ENCODE measurements at regions not wholly inside any gene's neighbourhood (a gene's known extent, or its start where the extent isn't known, plus 50 kb on each side); places are given as distances from the start of the nearest gene placed in this dataset.

DNA sequence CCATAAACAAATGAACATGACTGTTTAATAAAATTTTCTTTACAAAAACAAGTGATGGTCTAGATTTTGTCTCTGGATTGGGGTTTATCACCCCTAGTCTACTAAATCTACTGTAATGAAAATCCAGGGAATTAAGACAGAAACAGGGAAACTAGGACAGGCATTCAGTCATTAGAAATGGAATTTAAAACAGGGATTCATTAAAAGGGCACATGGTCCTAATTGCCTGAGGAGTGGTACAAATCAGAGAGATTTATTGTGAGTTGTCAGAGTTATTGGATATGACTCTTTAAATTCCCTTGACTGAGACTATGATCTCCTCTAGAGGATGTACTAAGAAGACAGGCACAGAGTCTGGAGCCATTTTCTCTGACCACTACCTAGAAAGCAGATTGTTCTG lies 670.9 kb upstream of the GCFC2 start:
- no peaks in the 10 kb centered on the region for H4K20me1 ChIP-seq (ENCODE audit: insufficient read depth, low read length)
- H3K9ac ChIP-seq (ENCODE audit: low read length) = no peak overlapping the region
- no peaks in the 10 kb centered on the region for H3K9me2 ChIP-seq (replicated peaks; ENCODE audit: insufficient read depth, low read length)
- no peak overlapping the region for H2AFZ ChIP-seq (ENCODE audit: low read length)
- H3K36me3 ChIP-seq (replicated peaks; ENCODE audit: insufficient read depth, low read length) = no peaks in the 10 kb centered on the region
- H3K9me3 ChIP-seq (replicated peaks; ENCODE audit: insufficient read depth, low read length) = no peaks in the 10 kb centered on the region
- no peak overlapping the region for H3K27ac ChIP-seq (ENCODE audit: low read length)
- H3F3A ChIP-seq (ENCODE audit: insufficient read depth, low read length) = no peaks in the 10 kb centered on the region
- no peak for TF ChIP-seq EZH2phosphoT487 (IDR thresholded peaks at IDR 0.05; ENCODE audit: low read length)
- TF ChIP-seq EZH2 (optimal IDR thresholded peaks at IDR 0.05; ENCODE audit: low read depth, low read length) = no peak
- TF ChIP-seq, protein P1, sequence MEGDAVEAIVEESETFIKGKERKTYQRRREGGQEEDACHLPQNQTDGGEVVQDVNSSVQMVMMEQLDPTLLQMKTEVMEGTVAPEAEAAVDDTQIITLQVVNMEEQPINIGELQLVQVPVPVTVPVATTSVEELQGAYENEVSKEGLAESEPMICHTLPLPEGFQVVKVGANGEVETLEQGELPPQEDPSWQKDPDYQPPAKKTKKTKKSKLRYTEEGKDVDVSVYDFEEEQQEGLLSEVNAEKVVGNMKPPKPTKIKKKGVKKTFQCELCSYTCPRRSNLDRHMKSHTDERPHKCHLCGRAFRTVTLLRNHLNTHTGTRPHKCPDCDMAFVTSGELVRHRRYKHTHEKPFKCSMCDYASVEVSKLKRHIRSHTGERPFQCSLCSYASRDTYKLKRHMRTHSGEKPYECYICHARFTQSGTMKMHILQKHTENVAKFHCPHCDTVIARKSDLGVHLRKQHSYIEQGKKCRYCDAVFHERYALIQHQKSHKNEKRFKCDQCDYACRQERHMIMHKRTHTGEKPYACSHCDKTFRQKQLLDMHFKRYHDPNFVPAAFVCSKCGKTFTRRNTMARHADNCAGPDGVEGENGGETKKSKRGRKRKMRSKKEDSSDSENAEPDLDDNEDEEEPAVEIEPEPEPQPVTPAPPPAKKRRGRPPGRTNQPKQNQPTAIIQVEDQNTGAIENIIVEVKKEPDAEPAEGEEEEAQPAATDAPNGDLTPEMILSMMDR (IDR thresholded peaks at IDR 0.05; ENCODE audit: low read length) = no peak
- no peak for DNase-seq
- no peaks in the 10 kb centered on the region for H3K4me1 ChIP-seq (ENCODE audit: low read length)
- no peaks in the 10 kb centered on the region for H3K79me2 ChIP-seq (ENCODE audit: low read length)
- H3K4me2 ChIP-seq (ENCODE audit: low read depth, low read length) = no peak overlapping the region
- H3K4me3 ChIP-seq (ENCODE audit: low read length) = no peak overlapping the region
- no peaks in the 10 kb centered on the region for H3K27me3 ChIP-seq (replicated peaks; ENCODE audit: insufficient read depth, low read length)

DNA sequence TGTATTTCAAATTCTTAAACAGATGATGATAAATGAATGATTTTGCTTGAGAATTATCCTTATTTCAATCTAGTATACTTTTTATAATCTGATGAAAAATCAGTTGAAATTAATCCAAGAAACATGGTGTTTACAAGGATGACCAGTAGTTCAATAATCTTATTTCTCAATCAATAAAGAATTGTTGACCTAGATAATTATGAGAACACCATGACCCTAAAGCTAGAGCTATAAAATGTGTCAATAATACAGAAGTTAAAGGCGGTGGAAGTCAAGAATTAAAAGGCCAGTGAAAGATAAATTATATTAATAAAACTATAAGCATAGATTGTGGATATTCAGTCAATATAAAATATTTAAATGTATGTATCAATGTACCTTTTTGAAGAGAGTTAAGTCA lies 667.4 kb upstream of the GCFC2 start:
- H3K79me2 ChIP-seq (ENCODE audit: low read length) = no peaks in the 10 kb centered on the region
- no peaks in the 10 kb centered on the region for H3K36me3 ChIP-seq (replicated peaks; ENCODE audit: insufficient read depth, low read length)
- no peaks in the 10 kb centered on the region for H4K20me1 ChIP-seq (ENCODE audit: insufficient read depth, low read length)
- no peak overlapping the region for H3K4me3 ChIP-seq (ENCODE audit: low read length)
- no peaks in the 10 kb centered on the region for H3K4me1 ChIP-seq (ENCODE audit: low read length)
- no peak overlapping the region for H2AFZ ChIP-seq (ENCODE audit: low read length)
- DNase-seq = no peak
- TF ChIP-seq, protein P1 (IDR thresholded peaks at IDR 0.05; ENCODE audit: low read length) = no peak
- no peak for TF ChIP-seq EZH2 (optimal IDR thresholded peaks at IDR 0.05; ENCODE audit: low read depth, low read length)
- TF ChIP-seq EZH2phosphoT487 (IDR thresholded peaks at IDR 0.05; ENCODE audit: low read length) = no peak
- H3K9me2 ChIP-seq (replicated peaks; ENCODE audit: insufficient read depth, low read length) = no peaks in the 10 kb centered on the region
- no peak overlapping the region for H3K4me2 ChIP-seq (ENCODE audit: low read depth, low read length)
- no peaks in the 10 kb centered on the region for H3K27me3 ChIP-seq (replicated peaks; ENCODE audit: insufficient read depth, low read length)
- H3F3A ChIP-seq (ENCODE audit: insufficient read depth, low read length) = no peaks in the 10 kb centered on the region
- no peak overlapping the region for H3K27ac ChIP-seq (ENCODE audit: low read length)
- no peaks in the 10 kb centered on the region for H3K9me3 ChIP-seq (replicated peaks; ENCODE audit: insufficient read depth, low read length)
- H3K9ac ChIP-seq (ENCODE audit: low read length) = no peak overlapping the region

- H3K9me3 ChIP-seq (replicated peaks; ENCODE audit: insufficient read depth, low read length) = no peaks in the 10 kb centered on the region
- no peaks in the 10 kb centered on the region for H3K27me3 ChIP-seq (replicated peaks; ENCODE audit: insufficient read depth, low read length)
- no peaks in the 10 kb centered on the region for H3K4me1 ChIP-seq (ENCODE audit: low read length)
- no peaks in the 10 kb centered on the region for H3K36me3 ChIP-seq (replicated peaks; ENCODE audit: insufficient read depth, low read length)
- no peaks in the 10 kb centered on the region for H3K79me2 ChIP-seq (ENCODE audit: low read length)
- H3F3A ChIP-seq (ENCODE audit: insufficient read depth, low read length) = no peaks in the 10 kb centered on the region
- H3K9me2 ChIP-seq (replicated peaks; ENCODE audit: insufficient read depth, low read length) = no peaks in the 10 kb centered on the region
- no peak overlapping the region for H3K27ac ChIP-seq (ENCODE audit: low read length)
- TF ChIP-seq, protein P1 (IDR thresholded peaks at IDR 0.05; ENCODE audit: low read length) = no peak
- TF ChIP-seq EZH2phosphoT487 (IDR thresholded peaks at IDR 0.05; ENCODE audit: low read length) (no peak), EZH2 (optimal IDR thresholded peaks at IDR 0.05; ENCODE audit: low read depth, low read length) (no peak)
- no peak overlapping the region for H3K9ac ChIP-seq (ENCODE audit: low read length)
- H3K4me3 ChIP-seq (ENCODE audit: low read length) = no peak overlapping the region
- DNase-seq = no peak
- no peaks in the 10 kb centered on the region for H4K20me1 ChIP-seq (ENCODE audit: insufficient read depth, low read length)
- H2AFZ ChIP-seq (ENCODE audit: low read length) = no peak overlapping the region
- H3K4me2 ChIP-seq (ENCODE audit: low read depth, low read length) = no peak overlapping the region
Measured at GRCh38 chr2:76341439-76341838, 630.7 kb upstream of the GCFC2 start.
